CD4-positive, CD25-positive, alpha-beta regulatory T cell (primary cell): ENCODE measurements at regions not wholly inside any gene's neighbourhood (a gene's known extent, or its start where the extent isn't known, plus 50 kb on each side); places are given as distances from the start of the nearest gene placed in this dataset.
"Not testable (repeated sequence)": the region's sequence is repeated elsewhere in the genome, so short reads cannot be mapped to it uniquely, and the experiment has no call there.

ENCODE experiments used
- ATAC-seq, 2 donors: fragments of 150-1000 bp; cut with Tn5 transposase; one replicate each; pipeline ENCODE4 v1.10.0; 2021; ENCODE audit warnings: low read depth in 2 of 2, moderate number of reproducible peaks in 2 of 2, moderate library complexity in 1 of 2
- DNase-seq, 3 donors: peaks; one replicate each; pipeline versions ENCODE4 v3.0.0 to v3.0.0-alpha.2; 2012 to 2022; ENCODE audit warnings: mixed read lengths in 1 of 3
- H3K27ac ChIP-seq: one replicate; pipeline ENCODE4 v1.7.0; 2013; ENCODE audit warnings: mild to moderate bottlenecking, low read length; ENCODE audit not compliant: insufficient read depth, poor library complexity, severe bottlenecking
- H3K27me3 ChIP-seq: one replicate; pipeline ENCODE4 v1.7.0; 2013; ENCODE audit warnings: low read length; ENCODE audit not compliant: control insufficient read depth, insufficient read depth
- H3K36me3 ChIP-seq: one replicate; pipeline ENCODE4 v1.7.0; 2013; ENCODE audit warnings: mild to moderate bottlenecking, low read length, moderate library complexity; ENCODE audit not compliant: control insufficient read depth, insufficient read depth
- H3K4me1 ChIP-seq: 2 replicates; pipeline ENCODE4 v1.7.0; 2013; ENCODE audit warnings: mild to moderate bottlenecking, low read length; ENCODE audit not compliant: insufficient read depth, control insufficient read depth, poor library complexity, severe bottlenecking
- H3K4me3 ChIP-seq: one replicate; pipeline ENCODE4 v1.7.0; 2013; ENCODE audit warnings: low read depth, mild to moderate bottlenecking, low read length, moderate library complexity
- H3K9me3 ChIP-seq, 2 experiments: 1 replicate in 1 of 2; 2 replicates in 1 of 2; pipeline ENCODE4 v1.7.0; 2013; ENCODE audit warnings: low read length in 2 of 2, mild to moderate bottlenecking in 1 of 2, moderate library complexity in 1 of 2; ENCODE audit not compliant: control insufficient read depth in 2 of 2
- H3K27ac Mint-ChIP-seq, 3 donors: one replicate each; pipeline ENCODE4 v1.8.0; 2020 to 2022; ENCODE audit warnings: mild to moderate bottlenecking in 3 of 3, mixed read lengths in 3 of 3, moderate library complexity in 2 of 3
- H3K27me3 Mint-ChIP-seq: one replicate; pipeline ENCODE4 v1.8.0; 2022; ENCODE audit warnings: mild to moderate bottlenecking, mixed read lengths
- H3K36me3 Mint-ChIP-seq: one replicate; pipeline ENCODE4 v1.8.0; 2020; ENCODE audit warnings: mixed read lengths
- H3K4me1 Mint-ChIP-seq, 4 donors: one replicate each; pipeline ENCODE4 v1.8.0; 2020 to 2022; ENCODE audit warnings: mixed read lengths in 4 of 4, mild to moderate bottlenecking in 1 of 4
- H3K4me3 Mint-ChIP-seq, 4 donors: one replicate each; pipeline ENCODE4 v1.8.0; 2020 to 2022; ENCODE audit warnings: mild to moderate bottlenecking in 4 of 4, mixed read lengths in 4 of 4, moderate library complexity in 3 of 4
- H3K9me3 Mint-ChIP-seq, 7 donors: one replicate each; pipeline ENCODE4 v1.8.0; 2020 to 2022; ENCODE audit warnings: mixed read lengths in 7 of 7, mild to moderate bottlenecking in 3 of 7, moderate library complexity in 2 of 7

DNA sequence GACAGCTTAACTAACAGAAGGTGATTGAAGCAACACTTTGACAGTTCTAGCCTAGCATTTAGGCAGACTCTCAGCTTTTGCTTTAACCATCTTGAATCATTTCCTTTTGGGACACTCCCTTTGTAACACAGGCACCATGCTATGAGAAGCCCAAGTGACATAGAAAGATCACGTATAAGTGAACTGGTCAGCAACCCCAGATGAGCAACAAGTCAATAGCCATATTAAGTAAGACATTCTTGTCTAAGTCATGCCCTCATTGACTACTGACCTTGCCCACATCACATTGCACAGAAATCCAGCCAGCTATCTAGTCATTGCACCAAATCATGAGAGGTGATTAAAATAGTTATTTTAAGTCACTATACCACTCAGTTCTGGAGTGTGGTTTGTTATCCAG lies 476.8 kb downstream of the TRHDE start:
- Histone ChIP-seq H3K4me1 (no peaks in the 10 kb centered on the region), H3K27ac (no peak overlapping the region), H3K36me3 (no peaks in the 10 kb centered on the region), H3K4me3 (no peak overlapping the region), H3K27me3 (no peaks in the 10 kb centered on the region), H3K9me3 (no peaks in the 10 kb centered on the region)
- no peaks in the 10 kb centered on the region for H3K36me3 Mint-ChIP-seq
- H3K9me3 Mint-ChIP-seq, result peaks cover 0 to 24% (median 2%) of the 10 kb centered on the region in 7 donors
- no peaks in the 10 kb centered on the region for H3K27me3 Mint-ChIP-seq
- no peak overlapping the region for H3K27ac Mint-ChIP-seq
- no peak for DNase-seq
- no peak overlapping the region for H3K4me3 Mint-ChIP-seq
- H3K4me1 Mint-ChIP-seq, result no peaks in the 10 kb centered on the region
- ATAC-seq, result no peak

DNA sequence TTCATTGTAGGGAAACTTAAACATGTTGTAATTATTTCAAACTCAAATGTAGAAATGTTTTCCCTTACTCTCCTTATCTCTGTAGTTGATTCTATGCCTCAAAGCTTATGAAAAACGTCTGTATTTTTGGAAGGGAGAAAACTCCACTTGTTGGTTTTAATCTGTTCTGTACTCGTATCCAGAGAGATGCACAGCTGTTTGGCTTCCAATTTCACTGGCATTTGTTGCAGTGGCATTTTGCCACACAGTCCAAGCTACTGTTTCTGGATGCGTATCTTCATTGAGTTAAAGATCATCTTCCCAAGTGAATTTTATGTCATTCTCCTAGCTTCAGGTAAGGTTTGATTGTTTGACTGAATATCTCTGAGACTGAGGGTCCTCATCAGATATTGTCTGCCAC lies 481.4 kb downstream of the TRHDE start:
- Mint-ChIP-seq H3K27me3 (no peaks in the 10 kb centered on the region), H3K27ac (no peak overlapping the region), H3K4me1 (no peaks in the 10 kb centered on the region), H3K9me3 (peaks cover 3 to 30% (median 6%) of the 10 kb centered on the region in 7 donors), H3K36me3 (no peaks in the 10 kb centered on the region), H3K4me3 (no peak overlapping the region)
- H3K36me3 ChIP-seq, result no peaks in the 10 kb centered on the region
- ATAC-seq (no peak), DNase-seq (no peak)
- H3K9me3 ChIP-seq, result peaks cover 1 to 6% of the 10 kb centered on the region in 2 experiments
- no peaks in the 10 kb centered on the region for H3K27me3 ChIP-seq
- H3K4me1 ChIP-seq, result no peaks in the 10 kb centered on the region
- H3K4me3 ChIP-seq, result no peak overlapping the region
- H3K27ac ChIP-seq, result no peak overlapping the region

GRCh38 chr12:72754026-72754425 lies 481.9 kb downstream of the TRHDE start:
- not testable (repeated sequence) for H3K27me3 Mint-ChIP-seq, H3K4me1 ChIP-seq, ATAC-seq, H3K27me3 ChIP-seq, H3K36me3 Mint-ChIP-seq, H3K4me3 ChIP-seq, H3K4me1 Mint-ChIP-seq, H3K36me3 ChIP-seq, H3K9me3 ChIP-seq, H3K27ac Mint-ChIP-seq, H3K4me3 Mint-ChIP-seq, H3K27ac ChIP-seq, DNase-seq
- H3K9me3 Mint-ChIP-seq, result peaks cover 3 to 35% (median 6%) of the 10 kb centered on the region in 7 donors

DNA sequence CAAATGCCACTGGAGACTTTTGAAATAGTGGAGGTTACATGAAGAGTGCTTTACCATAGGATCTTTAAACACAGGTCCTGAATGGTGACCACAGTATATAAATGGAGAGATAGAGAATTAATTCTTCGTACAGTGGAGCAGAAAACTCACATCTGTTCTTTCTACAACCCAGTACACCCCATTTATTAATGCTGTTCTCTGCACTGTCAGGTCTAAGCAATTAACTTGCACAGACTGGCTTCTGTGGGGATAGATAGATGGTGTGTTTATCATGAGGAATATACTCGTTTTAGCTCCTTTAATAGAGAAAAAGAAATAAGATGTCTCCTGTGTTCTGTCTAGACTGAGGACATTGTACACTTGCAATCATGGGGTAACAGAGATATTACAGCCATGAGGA lies 494.3 kb downstream of the TRHDE start:
- no peaks in the 10 kb centered on the region for H3K27me3 Mint-ChIP-seq
- H3K4me1 Mint-ChIP-seq, result no peaks in the 10 kb centered on the region
- Histone ChIP-seq H3K36me3 (no peaks in the 10 kb centered on the region), H3K27ac (no peak overlapping the region), H3K27me3 (no peaks in the 10 kb centered on the region), H3K4me1 (no peaks in the 10 kb centered on the region), H3K9me3 (no peaks in the 10 kb centered on the region), H3K4me3 (no peak overlapping the region)
- H3K27ac Mint-ChIP-seq, result no peak overlapping the region
- H3K36me3 Mint-ChIP-seq, result no peaks in the 10 kb centered on the region
- H3K4me3 Mint-ChIP-seq, result no peak overlapping the region
- ATAC-seq (no peak), DNase-seq (no peak)
- H3K9me3 Mint-ChIP-seq, result peaks cover 0 to 22% (median 6%) of the 10 kb centered on the region in 7 donors

- no peak overlapping the region for H3K27ac ChIP-seq
- no peaks in the 10 kb centered on the region for H3K4me1 ChIP-seq
- Mint-ChIP-seq H3K9me3 (peaks cover 0 to 16% (median 3%) of the 10 kb centered on the region in 7 donors), H3K36me3 (no peaks in the 10 kb centered on the region), H3K27me3 (no peaks in the 10 kb centered on the region), H3K4me3 (no peak overlapping the region), H3K27ac (no peak overlapping the region), H3K4me1 (no peaks in the 10 kb centered on the region)
- no peaks in the 10 kb centered on the region for H3K27me3 ChIP-seq
- ATAC-seq (no peak), DNase-seq (no peak)
- no peaks in the 10 kb centered on the region for H3K36me3 ChIP-seq
- H3K9me3 ChIP-seq, result no peaks in the 10 kb centered on the region
- no peak overlapping the region for H3K4me3 ChIP-seq
These were observed 501.9 kb downstream of the TRHDE start for GRCh38 chr12:72774023-72774422.

- no peak for DNase-seq
- Histone ChIP-seq H3K27ac (no peak overlapping the region), H3K4me1 (no peaks in the 10 kb centered on the region), H3K9me3 (no peaks in the 10 kb centered on the region), H3K36me3 (no peaks in the 10 kb centered on the region), H3K4me3 (no peak overlapping the region), H3K27me3 (no peaks in the 10 kb centered on the region)
- no peak overlapping the region for H3K4me3 Mint-ChIP-seq
- H3K27ac Mint-ChIP-seq, result no peak overlapping the region
- ATAC-seq, result no peak
- no peaks in the 10 kb centered on the region for H3K36me3 Mint-ChIP-seq
- H3K4me1 Mint-ChIP-seq, result no peaks in the 10 kb centered on the region
- no peaks in the 10 kb centered on the region for H3K27me3 Mint-ChIP-seq
- peaks cover 0 to 9% (median 2%) of the 10 kb centered on the region in 7 donors for H3K9me3 Mint-ChIP-seq
These were observed 505.6 kb downstream of the TRHDE start for GRCh38 chr12:72777806-72778205.

GRCh38 chr12:72790273-72790672 lies 518.1 kb downstream of the TRHDE start:
- peaks cover 0 to 14% (median 3%) of the 10 kb centered on the region in 7 donors for H3K9me3 Mint-ChIP-seq
- DNase-seq, result no peak
- H3K4me1 Mint-ChIP-seq, result no peaks in the 10 kb centered on the region
- no peaks in the 10 kb centered on the region for H3K36me3 Mint-ChIP-seq
- H3K4me3 Mint-ChIP-seq, result no peak overlapping the region
- Histone ChIP-seq H3K27ac (no peak overlapping the region), H3K36me3 (no peaks in the 10 kb centered on the region), H3K4me1 (no peaks in the 10 kb centered on the region), H3K9me3 (peaks cover 0 to 4% of the 10 kb centered on the region in 2 experiments), H3K27me3 (no peaks in the 10 kb centered on the region), H3K4me3 (no peak overlapping the region)
- ATAC-seq, result no peak
- H3K27me3 Mint-ChIP-seq, result no peaks in the 10 kb centered on the region
- no peak overlapping the region for H3K27ac Mint-ChIP-seq

GRCh38 chr12:72792889-72793288 lies 520.7 kb downstream of the TRHDE start:
- H3K27ac ChIP-seq, result no peak overlapping the region
- peaks cover 0 to 4% of the 10 kb centered on the region in 2 experiments for H3K9me3 ChIP-seq
- no peaks in the 10 kb centered on the region for H3K36me3 ChIP-seq
- Mint-ChIP-seq H3K27me3 (no peaks in the 10 kb centered on the region), H3K27ac (no peak overlapping the region), H3K9me3 (peaks cover 1 to 27% (median 4%) of the 10 kb centered on the region in 7 donors), H3K4me1 (no peaks in the 10 kb centered on the region), H3K4me3 (no peak overlapping the region), H3K36me3 (no peaks in the 10 kb centered on the region)
- ATAC-seq (no peak), DNase-seq (no peak)
- no peaks in the 10 kb centered on the region for H3K27me3 ChIP-seq
- H3K4me3 ChIP-seq, result no peak overlapping the region
- H3K4me1 ChIP-seq, result no peaks in the 10 kb centered on the region
